GM20000 (cell line): ENCODE measurements at regions not wholly inside any gene's neighbourhood (a gene's known extent, or its start where the extent isn't known, plus 50 kb on each side); places are given as distances from the start of the nearest gene placed in this dataset.

Source experiments
- DNase-seq: peaks from one replicate; pipeline ENCODE4 v3.0.0; 2012; ENCODE audit warnings: low spot score
- CTCF ChIP-seq: IDR thresholded peaks from 2 replicates; pipeline ENCODE4 v1.5.1; 2012; ENCODE audit warnings: mild to moderate bottlenecking, control low read depth; ENCODE audit errors: extremely low read depth, missing control alignments

- no peak for TF ChIP-seq CTCF
- DNase-seq, result no peak
Observed at GRCh38 chr10:52649511-52649910, 123.1 kb downstream of the MBL2 start.

- DNase-seq, result no peak
Observed at GRCh38 chr10:52650873-52651272, 121.7 kb downstream of the MBL2 start.

GRCh38 chr10:52651293-52651692, 121.3 kb downstream of the MBL2 start:
- DNase-seq, result no peak
- no peak for TF ChIP-seq CTCF

More at GRCh38 chr10:52650873-52651272, 121.7 kb downstream of the MBL2 start:
- no peak for TF ChIP-seq CTCF

- DNase-seq, result no peak
Observed at GRCh38 chr10:52652431-52653262, 119.9 kb downstream of the MBL2 start.

GRCh38 chr10:52653263-52653909, 119.2 kb downstream of the MBL2 start:
- DNase-seq, result no peak
- no peak for TF ChIP-seq CTCF

More at GRCh38 chr10:52652431-52653262, 119.9 kb downstream of the MBL2 start:
- no peak for TF ChIP-seq CTCF

GRCh38 chr10:52654201-52654600, 118.4 kb downstream of the MBL2 start:
- DNase-seq, result no peak
- TF ChIP-seq CTCF, result no peak

GRCh38 chr10:52658112-52658511, 114.5 kb downstream of the MBL2 start:
- no peak for TF ChIP-seq CTCF
- DNase-seq, result no peak
